ENCODE measurements at regions not wholly inside any gene's neighbourhood (a gene's known extent, or its start where the extent isn't known, plus 50 kb on each side); places are given as distances from the start of the nearest gene placed in this dataset.

DNA sequence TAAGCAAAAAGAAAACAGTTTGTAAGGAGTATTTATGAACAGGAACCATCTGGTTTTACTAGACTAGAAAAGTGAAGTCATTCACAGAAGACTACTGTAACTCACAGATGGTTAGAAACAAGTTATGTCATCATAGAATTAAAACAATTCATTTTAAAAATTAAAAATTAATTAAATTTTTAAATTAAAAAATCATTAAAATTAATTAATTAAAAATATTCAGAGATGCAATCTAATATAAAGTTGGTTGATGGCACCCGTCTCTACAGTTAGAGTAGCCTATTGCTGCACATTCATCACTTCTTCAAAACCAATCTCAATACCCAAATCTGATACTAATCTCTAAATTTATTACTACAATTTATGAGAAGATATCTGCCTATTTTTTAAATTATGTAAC, 454.8 kb upstream of the NUPR2 start:
- peaks cover 16% of the 10 kb centered on the region for H3K9me3 Mint-ChIP-seq
- POLR2A ChIA-PET = no interaction called here
- no peak for ATAC-seq (ENCODE audit: low read depth)
- no peak overlapping the region for H3K4me3 Mint-ChIP-seq
- CTCF ChIA-PET = no interaction called here
- DNase-seq = no peak
- H3K27me3 Mint-ChIP-seq = no peaks in the 10 kb centered on the region
- no peak overlapping the region for H3K27ac Mint-ChIP-seq
- H3K4me1 Mint-ChIP-seq = no peaks in the 10 kb centered on the region
- H3K36me3 Mint-ChIP-seq (ENCODE audit: low read depth) = no peaks in the 10 kb centered on the region
- TF ChIP-seq CTCF (IDR thresholded peaks at IDR 0.05) = no peak
- intact Hi-C loops (cut with micrococcal nuclease) = no loop called here

GRCh38 chr7:56538541-56539429, 422.6 kb upstream of the NUPR2 start:
- DNase-seq (no peak), ATAC-seq (ENCODE audit: low read depth) (no peak)
- H3K36me3 Mint-ChIP-seq (ENCODE audit: low read depth) = no peaks in the 10 kb centered on the region
- H3K27ac Mint-ChIP-seq = no peak overlapping the region
- no peaks in the 10 kb centered on the region for H3K27me3 Mint-ChIP-seq
- ChIA-PET CTCF (no interaction called here), POLR2A (no interaction called here)
- intact Hi-C loops (cut with micrococcal nuclease) = no loop called here
- no peak for TF ChIP-seq CTCF (IDR thresholded peaks at IDR 0.05)
- peaks cover 27% of the 10 kb centered on the region for H3K9me3 Mint-ChIP-seq
- H3K4me1 Mint-ChIP-seq = no peaks in the 10 kb centered on the region
- no peak overlapping the region for H3K4me3 Mint-ChIP-seq

DNA sequence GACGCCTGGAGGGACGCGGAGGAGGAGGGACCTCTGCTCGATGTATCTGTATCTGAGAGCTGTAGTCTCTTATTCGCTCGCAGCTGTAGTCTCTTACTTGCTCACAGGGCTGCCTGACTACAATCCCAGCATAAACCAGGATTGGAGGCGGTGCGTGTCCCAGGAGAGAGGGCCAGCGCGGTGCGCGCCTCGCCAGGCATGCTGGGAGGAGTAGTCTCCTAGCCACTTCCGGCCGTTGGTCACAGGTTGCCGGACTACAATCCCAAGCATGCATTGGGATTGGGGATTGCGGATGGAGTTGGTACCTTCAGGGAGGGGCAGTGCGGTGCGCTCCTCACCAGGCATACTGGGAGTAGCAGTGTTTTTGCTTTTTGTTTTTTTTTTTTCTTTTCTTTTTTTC, 421.7 kb upstream of the NUPR2 start:
- Mint-ChIP-seq H3K4me3 (no peak overlapping the region), H3K36me3 (ENCODE audit: low read depth) (no peaks in the 10 kb centered on the region), H3K27me3 (no peaks in the 10 kb centered on the region), H3K4me1 (no peaks in the 10 kb centered on the region), H3K27ac (no peak overlapping the region), H3K9me3 (peaks cover 31% of the 10 kb centered on the region)
- intact Hi-C loops (cut with micrococcal nuclease) = no loop called here
- POLR2A ChIA-PET = no interaction called here
- CTCF ChIA-PET = no interaction called here
- no peak for TF ChIP-seq CTCF (IDR thresholded peaks at IDR 0.05)
- ATAC-seq (ENCODE audit: low read depth) (no peak), DNase-seq (no peak)

DNA sequence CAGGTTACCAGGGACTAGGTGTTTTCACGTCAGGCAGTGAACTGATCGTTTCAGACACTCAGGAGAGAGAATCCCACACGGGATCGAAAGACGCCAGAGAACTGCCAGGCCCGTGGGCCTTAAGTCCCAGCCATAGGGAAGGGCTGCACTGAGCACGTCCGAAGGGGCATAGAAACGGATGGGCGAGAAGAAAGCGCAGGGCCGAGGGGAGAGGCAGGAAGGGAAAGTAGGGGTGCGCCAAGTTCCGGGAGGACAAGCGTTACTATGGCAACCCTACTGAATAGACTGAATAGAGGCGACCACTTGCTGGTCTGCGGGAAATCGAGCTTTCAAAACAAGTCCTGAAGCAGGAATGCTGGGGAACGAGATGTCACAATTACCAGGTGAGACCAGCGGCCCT, 421.3 kb upstream of the NUPR2 start:
- CTCF ChIA-PET = no interaction called here
- intact Hi-C loops (cut with micrococcal nuclease) = no loop called here
- ATAC-seq (ENCODE audit: low read depth) (no peak), DNase-seq (no peak)
- no peaks in the 10 kb centered on the region for H3K4me1 Mint-ChIP-seq
- no peak overlapping the region for H3K4me3 Mint-ChIP-seq
- POLR2A ChIA-PET = no interaction called here
- no peak for TF ChIP-seq CTCF (IDR thresholded peaks at IDR 0.05)
- peaks cover 31% of the 10 kb centered on the region for H3K9me3 Mint-ChIP-seq
- H3K27me3 Mint-ChIP-seq = no peaks in the 10 kb centered on the region
- no peaks in the 10 kb centered on the region for H3K36me3 Mint-ChIP-seq (ENCODE audit: low read depth)
- no peak overlapping the region for H3K27ac Mint-ChIP-seq

DNA sequence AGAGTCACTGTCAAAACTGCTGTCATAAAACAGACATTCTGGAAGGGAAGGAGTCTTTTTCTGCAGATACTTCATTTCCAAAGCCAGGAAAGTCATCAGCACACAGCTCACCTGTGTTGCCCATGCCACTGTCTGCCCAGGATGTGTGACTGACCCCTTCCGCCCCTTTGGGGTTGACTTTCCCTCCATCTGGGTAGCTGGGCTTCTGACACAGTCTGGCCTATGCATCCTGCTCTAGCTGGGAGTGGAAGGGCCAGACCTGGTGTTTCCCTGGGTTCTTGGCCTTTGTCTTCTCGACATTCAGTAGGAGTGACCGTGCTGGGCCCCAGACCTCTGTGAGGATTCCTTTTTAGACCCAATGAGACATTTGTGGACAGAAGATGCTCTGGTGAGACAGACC, 378.9 kb upstream of the NUPR2 start:
- Mint-ChIP-seq H3K9me3 (peaks cover 16% of the 10 kb centered on the region), H3K36me3 (ENCODE audit: low read depth) (no peaks in the 10 kb centered on the region), H3K27me3 (no peaks in the 10 kb centered on the region), H3K4me1 (no peaks in the 10 kb centered on the region), H3K27ac (no peak overlapping the region), H3K4me3 (no peak overlapping the region)
- intact Hi-C loops (cut with micrococcal nuclease) = loop anchor here (10.0 kb wide), 1 partner anchor 60 kb away; no protein-coding TSS in a partner anchor
- ChIA-PET POLR2A (no interaction called here), CTCF (no interaction called here)
- no peak for DNase-seq
- TF ChIP-seq CTCF (IDR thresholded peaks at IDR 0.05) = no peak
- no peak for ATAC-seq (ENCODE audit: low read depth)

All from activated B cell treated with CpG ODN at 0.5 μM for 24 hours (primary cell).